Activated CD4-positive, alpha-beta T cell treated with anti-CD3 and anti-CD28 coated beads for 24 hours (primary cell): ENCODE measurements at regions not wholly inside any gene's neighbourhood (a gene's known extent, or its start where the extent isn't known, plus 50 kb on each side); places are given as distances from the start of the nearest gene placed in this dataset.
"Not testable (repeated sequence)": the region's sequence is repeated elsewhere in the genome, so short reads cannot be mapped to it uniquely, and the experiment has no call there.

Source experiments
- DNase-seq, 2 donors: peaks; one replicate each; pipeline ENCODE4 v3.0.0-alpha.2; 2020; ENCODE audit warnings: low read depth in 2 of 2

GRCh38 chr16:14384745-14385144, 245.3 kb downstream of the PARN start:
- DNase-seq = no peak

DNA sequence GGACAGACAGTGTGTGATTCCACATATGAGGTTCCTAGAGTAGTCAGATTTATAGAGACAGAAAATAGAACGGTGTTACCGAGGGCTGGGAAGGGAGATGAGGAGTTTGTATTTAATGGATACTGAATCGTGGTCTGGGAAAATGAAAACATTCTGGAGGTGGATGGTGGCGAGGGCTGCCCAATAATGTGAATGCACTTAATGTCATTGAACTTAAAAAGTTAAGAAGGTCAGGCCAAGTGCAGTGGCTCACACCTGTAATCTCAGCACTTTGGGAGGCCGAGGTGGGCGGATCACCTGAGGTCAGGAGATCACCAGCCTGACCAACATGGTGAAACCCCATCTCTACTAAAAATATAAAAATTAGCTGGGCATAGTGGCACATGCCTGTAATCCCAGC, 246.2 kb downstream of the PARN start:
- not testable (repeated sequence) for DNase-seq

- DNase-seq = no peak
Observed at GRCh38 chr16:14378689-14379467, 251.2 kb downstream of the PARN start.

DNA sequence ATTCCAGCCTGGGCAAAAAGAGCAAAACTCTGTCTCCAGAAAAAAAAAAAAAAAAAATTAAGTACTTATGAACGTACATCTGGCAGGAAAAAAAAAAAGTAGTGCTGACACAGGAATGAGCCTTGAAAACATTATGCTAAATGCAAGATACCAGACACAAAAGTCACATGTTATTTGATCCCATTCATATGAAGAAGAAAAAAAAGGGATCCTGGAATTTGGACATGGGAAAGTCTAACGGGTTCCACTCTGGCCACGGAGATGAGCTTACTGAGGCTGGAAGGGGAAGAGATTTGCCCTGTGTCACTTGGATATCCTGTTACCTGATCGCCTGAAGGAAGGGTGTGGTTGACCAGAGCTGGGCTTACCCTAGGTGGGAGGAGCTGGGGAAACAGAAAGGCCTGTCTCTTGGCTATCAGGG, 251.9 kb downstream of the PARN start:
- DNase-seq = no peak

- DNase-seq = no peak
Observed at GRCh38 chr16:14377326-14377725, 252.7 kb downstream of the PARN start.

DNA sequence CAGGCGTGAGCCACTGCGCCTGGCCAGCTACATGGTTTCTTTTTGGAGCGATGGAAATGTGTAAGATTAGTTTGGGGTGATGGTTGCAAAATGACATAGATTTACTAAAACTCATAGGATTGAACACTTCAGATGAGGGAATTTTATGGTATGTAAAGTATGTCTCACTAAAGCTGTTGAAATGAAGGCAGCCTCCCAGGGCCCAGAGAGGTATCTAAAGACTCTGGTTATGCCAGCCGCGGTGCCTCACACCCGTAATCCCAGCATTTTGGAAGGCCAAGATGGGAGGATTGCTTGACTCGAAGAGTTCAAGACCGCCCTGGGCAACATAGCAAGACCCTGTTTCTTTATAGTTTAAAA, 254.9 kb downstream of the PARN start:
- no peak for DNase-seq

DNA sequence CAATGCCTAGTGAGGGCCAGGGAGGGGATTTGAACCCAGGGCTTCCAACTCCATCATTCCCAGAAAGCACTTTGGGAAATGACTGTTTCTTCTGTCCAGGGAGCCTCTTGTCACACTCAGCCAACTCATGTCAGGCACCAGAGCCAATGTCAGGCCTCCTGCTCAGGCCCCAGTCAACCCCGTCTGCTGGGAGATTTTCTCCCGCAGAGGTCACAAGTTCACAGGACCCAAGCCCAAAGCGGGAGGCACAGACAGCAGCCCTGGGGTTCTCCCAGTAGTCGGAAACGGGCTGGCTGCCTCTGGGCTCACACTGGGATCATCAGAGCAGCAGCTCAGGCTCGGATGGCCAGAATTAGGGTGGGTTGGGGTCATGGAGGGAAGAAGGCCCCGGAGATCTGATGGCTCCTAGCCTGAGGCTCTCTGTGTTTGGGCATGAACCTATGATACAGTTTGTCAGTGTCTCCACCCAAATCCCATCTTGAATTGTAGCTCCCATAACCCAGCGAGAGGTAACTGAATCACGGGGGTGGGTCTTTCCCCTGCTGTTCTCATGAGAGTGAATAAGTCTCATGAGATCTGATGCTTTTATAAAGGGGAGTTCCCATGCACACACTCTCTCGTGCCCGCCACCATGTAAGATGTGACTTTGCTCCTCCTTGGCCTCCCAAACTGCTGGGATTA, 255.5 kb downstream of the PARN start:
- no peak for DNase-seq

DNA sequence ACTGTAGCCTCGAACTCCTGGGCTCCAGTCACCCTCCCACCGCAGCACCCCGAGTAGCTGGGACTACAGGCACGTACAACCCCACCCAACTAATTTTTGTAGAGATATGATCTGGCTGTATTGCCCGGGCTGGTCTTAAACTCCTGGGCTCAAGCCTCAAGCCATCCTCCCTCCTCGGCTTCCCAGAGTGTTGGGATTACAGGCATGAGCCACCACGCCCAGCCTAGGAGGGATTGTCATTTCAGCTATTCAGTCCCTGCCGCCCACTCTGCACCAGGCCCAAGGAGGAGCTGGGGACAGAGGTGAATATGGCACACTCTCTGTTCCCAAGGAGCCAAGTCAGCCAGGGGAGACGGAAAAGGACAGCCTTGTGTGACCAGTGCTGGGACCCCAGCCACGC, 256.2 kb downstream of the PARN start:
- DNase-seq = no peak

GRCh38 chr16:14373406-14373805, 256.7 kb downstream of the PARN start:
- no peak for DNase-seq

DNA sequence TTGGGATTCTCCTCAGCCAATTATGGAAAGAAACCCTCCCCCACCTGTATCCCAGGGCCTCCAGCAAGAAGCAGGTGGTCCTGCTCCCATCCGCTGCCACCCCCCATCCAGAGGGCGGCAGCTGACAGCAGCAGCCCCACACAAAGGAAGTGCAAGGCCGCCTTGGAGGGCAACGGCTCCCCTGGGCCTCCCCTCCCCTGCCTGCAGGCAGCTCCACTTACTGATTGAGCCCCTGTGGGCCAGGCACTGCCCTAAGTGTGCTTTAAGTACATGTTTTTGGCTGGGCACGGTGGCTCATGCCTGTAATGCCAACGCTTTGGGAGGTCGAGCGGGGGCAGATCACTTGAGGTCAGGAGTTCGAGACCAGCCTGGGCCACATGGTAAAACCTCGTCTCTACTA, 257.6 kb downstream of the PARN start:
- DNase-seq = no peak

- no peak for DNase-seq
Observed at GRCh38 chr16:14371778-14372431, 258.2 kb downstream of the PARN start.

DNA sequence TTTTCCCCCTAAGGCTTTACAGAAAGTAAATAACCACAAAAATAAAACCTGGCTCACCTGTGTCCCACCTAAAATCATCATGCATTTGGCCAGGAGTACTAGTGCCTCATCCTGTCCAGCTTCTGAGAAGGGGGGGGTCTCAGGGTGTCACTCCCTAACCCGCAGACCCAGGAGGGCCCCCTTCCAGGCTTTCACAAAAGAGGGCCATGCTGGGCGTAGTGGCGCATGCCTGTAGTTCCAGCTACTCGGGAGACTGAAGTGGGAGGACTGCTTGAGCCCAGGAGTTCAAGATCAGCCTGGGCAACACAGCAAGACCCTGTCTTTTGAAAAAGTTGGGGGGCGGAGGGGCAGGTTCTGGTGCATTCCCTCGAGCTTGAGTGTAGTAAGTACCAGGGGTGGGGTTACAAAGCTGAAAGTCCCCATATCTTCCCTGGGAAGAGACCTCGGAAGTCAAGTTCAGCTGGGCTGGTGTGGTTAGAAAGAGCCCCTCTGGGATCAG, 259.3 kb downstream of the PARN start:
- no peak for DNase-seq

GRCh38 chr16:14369734-14370598, 260.1 kb downstream of the PARN start:
- no peak for DNase-seq

DNA sequence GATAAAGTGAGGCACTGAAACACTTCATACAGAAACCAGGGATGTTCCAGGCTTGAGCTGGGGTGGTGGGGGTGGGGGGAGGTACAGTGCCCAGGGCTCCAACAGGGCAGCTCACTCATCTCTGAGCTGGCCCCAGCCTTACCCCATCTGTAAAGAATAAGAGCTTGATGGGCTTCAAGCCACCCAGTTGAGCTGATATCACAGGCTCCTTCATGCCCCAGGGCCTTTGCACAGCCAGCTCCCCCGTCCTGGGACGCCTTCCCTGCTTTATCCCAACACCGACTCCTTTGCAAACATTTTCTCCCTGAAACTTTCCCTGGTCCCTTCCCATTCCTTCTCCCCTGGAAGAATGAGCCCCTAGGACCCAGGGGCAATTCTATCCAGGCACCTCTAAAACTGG, 261.7 kb downstream of the PARN start:
- no peak for DNase-seq

DNA sequence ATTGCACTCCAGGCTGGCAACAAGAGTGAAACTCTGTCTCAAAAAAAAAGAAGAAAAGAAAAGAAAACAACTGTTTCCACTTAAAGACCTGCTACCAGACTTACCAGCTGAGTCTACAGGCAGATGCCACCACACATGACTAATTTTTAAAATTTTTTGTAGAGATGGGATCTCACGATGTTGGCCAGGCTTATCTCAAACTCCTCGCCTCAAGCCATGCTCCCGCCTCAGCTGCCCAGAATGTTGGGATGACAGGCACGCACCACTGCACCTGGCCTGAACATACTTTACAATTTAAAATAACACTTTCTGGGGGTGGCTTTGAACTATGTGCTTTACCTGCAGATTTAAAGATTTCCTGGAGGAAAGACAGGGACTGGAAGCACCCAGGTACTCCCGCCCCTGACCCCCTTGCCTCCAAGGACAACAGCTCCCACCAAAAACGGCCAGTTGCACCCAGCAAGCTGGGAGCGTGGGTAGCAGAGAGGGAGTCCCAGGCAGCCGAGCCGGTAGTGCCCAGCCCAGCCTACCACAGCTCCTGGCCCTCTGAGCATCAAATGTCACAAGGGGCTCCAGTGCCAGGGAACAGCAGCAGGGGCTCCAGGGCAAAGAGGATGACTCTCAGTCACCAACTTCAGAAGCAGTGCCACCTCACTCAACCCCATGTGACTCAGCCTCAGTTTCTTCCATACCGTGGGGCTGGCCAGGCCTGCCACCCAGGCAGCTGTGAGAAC, 262.9 kb downstream of the PARN start:
- DNase-seq = no peak

GRCh38 chr16:14366447-14366846, 263.6 kb downstream of the PARN start:
- DNase-seq = no peak

DNA sequence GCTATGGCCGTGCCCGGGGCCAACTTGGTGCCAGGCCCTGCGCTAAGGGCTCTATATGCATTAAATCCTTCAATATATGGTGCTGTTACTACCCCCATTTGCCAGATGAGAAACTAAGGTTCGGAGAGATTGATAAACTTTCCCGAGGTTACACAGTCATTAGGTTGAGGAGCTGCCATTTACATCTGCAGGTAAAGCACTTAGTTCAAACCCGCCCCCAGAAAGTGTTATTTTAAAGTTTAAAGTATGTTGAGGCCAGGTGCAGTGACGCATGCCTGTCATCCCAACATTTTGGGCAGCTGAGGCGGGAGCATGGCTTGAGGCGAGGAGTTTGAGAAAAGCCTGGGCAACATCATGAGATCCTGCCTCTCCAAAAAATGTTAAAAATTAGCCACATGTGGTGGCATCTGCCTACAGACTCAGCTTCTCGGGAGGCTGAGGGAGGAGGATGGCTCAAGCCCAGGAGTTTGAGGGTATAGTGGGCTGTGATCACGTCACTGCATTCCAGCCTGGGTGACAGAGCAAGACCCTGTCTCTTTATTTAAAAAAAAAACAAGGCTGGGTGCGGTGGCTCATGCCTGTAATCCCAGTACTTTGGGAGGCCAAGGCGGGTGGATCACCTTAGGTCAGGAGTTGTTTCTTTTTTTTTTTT, 264.7 kb downstream of the PARN start:
- no peak for DNase-seq

- DNase-seq = no peak
Observed at GRCh38 chr16:14364386-14365199, 265.5 kb downstream of the PARN start.

DNA sequence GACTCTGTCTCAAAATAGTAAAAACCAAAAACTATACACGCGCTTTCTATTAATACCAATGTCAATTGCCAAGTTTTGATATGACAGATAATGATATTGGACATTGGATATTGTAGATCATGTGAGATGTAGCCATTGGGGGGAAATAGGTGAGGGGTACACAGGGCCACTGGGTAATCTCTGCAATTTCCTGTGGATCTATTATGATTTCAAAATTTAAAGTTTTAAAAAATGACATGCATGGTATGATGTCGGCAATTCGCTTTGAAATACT, 266.0 kb downstream of the PARN start:
- no peak for DNase-seq

GRCh38 chr16:14362774-14363371, 267.2 kb downstream of the PARN start:
- no peak for DNase-seq
